CD4-positive, alpha-beta memory T cell (primary cell): ENCODE measurements at regions not wholly inside any gene's neighbourhood (a gene's known extent, or its start where the extent isn't known, plus 50 kb on each side); places are given as distances from the start of the nearest gene placed in this dataset.
A peak's percentile ranks its signal among the peaks of the same experiment; 100 is the strongest.

Source experiments
- CTCF ChIA-PET: fragments of 350-600 bp; sonication (Branson Sonifier 250); formaldehyde crosslinking; loops from one replicate; lab custom pipeline; 2021; ENCODE audit warnings: inconsistent platforms; ENCODE audit not compliant: partially characterized antibody; lab: Charles Lee
- POLR2A ChIA-PET: fragments of 350-600 bp; sonication (Branson Sonifier 250); formaldehyde crosslinking; loops from one replicate; lab custom pipeline; 2021; ENCODE audit not compliant: partially characterized antibody; lab: Charles Lee
- DNase-seq, 5 donors: peaks; one replicate each; pipeline versions ENCODE4 v3.0.0 to v3.0.0-alpha.2; 2020 to 2022; ENCODE audit warnings: mixed read lengths in 1 of 5
- H3K27ac ChIP-seq: one replicate; pipeline ENCODE4 v1.7.0; 2013; ENCODE audit warnings: low read depth, low read length
- H3K27me3 ChIP-seq: 2 replicates; pipeline ENCODE4 v1.7.0; 2013; ENCODE audit warnings: mild to moderate bottlenecking, low read length, moderate library complexity; ENCODE audit not compliant: insufficient read depth
- H3K36me3 ChIP-seq: 2 replicates; pipeline ENCODE4 v1.7.0; 2013; ENCODE audit warnings: mild to moderate bottlenecking, low read length, moderate library complexity; ENCODE audit not compliant: insufficient read depth
- H3K4me1 ChIP-seq: 2 replicates; pipeline ENCODE4 v1.7.0; 2013; ENCODE audit warnings: mild to moderate bottlenecking, low read length, moderate library complexity; ENCODE audit not compliant: insufficient read depth
- H3K4me3 ChIP-seq, 2 donors: one replicate each; pipeline ENCODE4 v1.7.0; 2013; ENCODE audit warnings: low read length in 2 of 2, mild to moderate bottlenecking in 1 of 2
- H3K9me3 ChIP-seq, 2 donors: one replicate each; pipeline ENCODE4 v1.7.0; 2013; ENCODE audit warnings: low read length in 2 of 2, control low read depth in 1 of 2; ENCODE audit not compliant: control insufficient read depth in 1 of 2
- H3K27ac Mint-ChIP-seq, 7 donors: one replicate each; pipeline ENCODE4 v1.8.0; 2020 to 2021; ENCODE audit warnings: mixed read lengths in 7 of 7, mild to moderate bottlenecking in 6 of 7, inconsistent platforms in 3 of 7, moderate library complexity in 3 of 7
- H3K27me3 Mint-ChIP-seq, 2 donors: one replicate each; pipeline ENCODE4 v1.8.0; 2020 to 2021; ENCODE audit warnings: mixed read lengths in 2 of 2
- H3K36me3 Mint-ChIP-seq, 2 donors: one replicate each; pipeline ENCODE4 v1.8.0; 2020 to 2021; ENCODE audit warnings: mixed read lengths in 2 of 2, inconsistent platforms in 1 of 2, mild to moderate bottlenecking in 1 of 2
- H3K4me1 Mint-ChIP-seq, 4 donors: one replicate each; pipeline ENCODE4 v1.8.0; 2020 to 2021; ENCODE audit warnings: mixed read lengths in 4 of 4, mild to moderate bottlenecking in 1 of 4
- H3K4me3 Mint-ChIP-seq, 8 donors: one replicate each; pipeline ENCODE4 v1.8.0; 2020 to 2021; ENCODE audit warnings: mixed read lengths in 8 of 8, mild to moderate bottlenecking in 7 of 8, moderate library complexity in 6 of 8, inconsistent platforms in 3 of 8
- H3K9me3 Mint-ChIP-seq, 8 donors: one replicate each; pipeline ENCODE4 v1.8.0; 2020 to 2021; ENCODE audit warnings: mixed read lengths in 8 of 8, mild to moderate bottlenecking in 5 of 8, inconsistent platforms in 3 of 8, moderate library complexity in 1 of 8
- intact Hi-C: fragments of 100-400 bp; cut with micrococcal nuclease; formaldehyde crosslinking; loops from one replicate; pipeline ENCODE4 v1.15.1; 2023

DNA sequence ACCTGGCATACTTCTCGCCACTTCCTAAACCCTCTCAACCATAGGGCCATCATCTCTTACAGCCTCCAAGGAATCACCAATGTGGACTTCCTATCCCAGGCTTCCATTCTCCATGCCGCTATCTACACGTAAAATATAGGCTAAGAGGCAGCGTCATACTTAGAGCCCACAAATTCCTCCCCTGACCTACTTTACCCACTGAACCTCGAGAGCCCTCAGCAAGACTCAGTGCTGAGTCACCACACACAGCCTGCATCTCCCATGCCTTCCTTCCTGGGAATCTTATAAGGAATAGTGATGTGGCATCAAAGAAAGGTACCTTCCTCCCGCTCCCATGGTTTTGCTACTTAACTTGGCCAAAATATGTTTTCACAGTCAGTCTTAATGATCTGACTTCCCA lies 435.6 kb upstream of the NFE2L3 start:
- H3K4me3 Mint-ChIP-seq, result no peak overlapping the region
- ChIA-PET CTCF (no interaction called here), POLR2A (no interaction called here)
- Histone ChIP-seq H3K9me3 (no peaks in the 10 kb centered on the region), H3K36me3 (no peaks in the 10 kb centered on the region), H3K27ac (no peak overlapping the region), H3K4me3 (no peak overlapping the region), H3K27me3 (no peaks in the 10 kb centered on the region), H3K4me1 (no peaks in the 10 kb centered on the region)
- no peaks in the 10 kb centered on the region for H3K4me1 Mint-ChIP-seq
- no peaks in the 10 kb centered on the region for H3K36me3 Mint-ChIP-seq
- H3K9me3 Mint-ChIP-seq, result no peaks in the 10 kb centered on the region
- intact Hi-C loops, result no loop called here
- H3K27me3 Mint-ChIP-seq, result peaks cover 16 to 24% of the 10 kb centered on the region in 2 donors
- H3K27ac Mint-ChIP-seq, result no peak overlapping the region
- DNase-seq, result no peak

DNA sequence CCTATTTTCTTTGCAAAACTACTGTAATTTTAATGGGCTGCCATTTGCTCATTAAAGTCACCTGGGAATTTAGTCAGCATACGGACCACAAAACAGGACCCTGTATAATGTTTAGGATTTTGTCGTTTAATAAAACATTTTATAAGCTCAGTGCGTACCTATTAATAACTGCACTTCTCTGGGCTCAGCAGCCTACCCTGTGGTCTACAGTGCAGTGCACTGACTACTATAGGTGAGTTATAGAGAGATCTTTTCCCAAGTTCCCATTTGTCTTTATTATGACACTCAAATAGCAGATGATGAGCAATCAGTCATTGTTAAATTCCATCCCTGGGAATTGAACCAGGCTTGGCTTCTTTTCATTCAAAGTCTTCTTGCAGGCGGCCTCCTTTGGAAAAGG lies 433.4 kb upstream of the NFE2L3 start:
- Histone ChIP-seq H3K27me3 (no peaks in the 10 kb centered on the region), H3K9me3 (no peaks in the 10 kb centered on the region), H3K4me1 (no peaks in the 10 kb centered on the region), H3K4me3 (no peak overlapping the region), H3K27ac (no peak overlapping the region), H3K36me3 (no peaks in the 10 kb centered on the region)
- POLR2A ChIA-PET, result no interaction called here
- no peak overlapping the region for H3K27ac Mint-ChIP-seq
- CTCF ChIA-PET, result no interaction called here
- H3K4me3 Mint-ChIP-seq, result no peak overlapping the region
- intact Hi-C loops, result no loop called here
- no peaks in the 10 kb centered on the region for H3K36me3 Mint-ChIP-seq
- H3K4me1 Mint-ChIP-seq, result no peaks in the 10 kb centered on the region
- H3K9me3 Mint-ChIP-seq, result no peaks in the 10 kb centered on the region
- H3K27me3 Mint-ChIP-seq, result peaks cover 16 to 24% of the 10 kb centered on the region in 2 donors
- DNase-seq, result no peak

DNA sequence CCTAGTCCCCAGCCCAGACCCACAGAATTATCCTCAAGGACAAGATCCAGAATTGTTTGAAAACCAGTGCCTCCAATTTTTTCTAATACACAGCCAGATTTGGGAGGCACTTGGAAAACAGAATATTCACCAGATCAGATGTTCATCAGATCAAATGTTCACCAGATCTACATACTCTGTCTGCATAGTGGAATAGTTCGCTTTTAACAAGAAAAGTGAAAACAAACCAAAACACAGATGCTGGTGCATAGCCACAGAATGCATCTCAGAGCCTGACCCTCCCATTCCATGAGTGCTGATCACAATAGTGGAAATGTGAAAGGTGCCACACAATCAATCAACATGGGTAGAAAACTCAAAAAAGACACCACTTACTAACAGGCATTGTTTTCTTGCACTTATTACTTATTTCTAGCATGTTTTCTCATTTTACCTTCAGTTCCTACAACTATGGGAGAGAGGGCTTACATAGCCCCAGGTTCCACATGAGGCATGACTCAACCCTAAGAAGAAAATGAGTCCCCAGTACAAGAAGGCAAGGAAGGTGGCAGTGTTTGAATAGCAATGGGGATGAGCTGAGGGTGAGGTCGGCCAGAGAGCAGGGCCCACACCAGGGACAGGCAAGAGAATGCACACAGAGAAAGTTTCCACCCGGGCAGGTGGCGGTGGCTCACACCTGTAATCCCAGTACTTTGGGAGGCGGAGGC lies 432.7 kb upstream of the NFE2L3 start:
- Mint-ChIP-seq H3K4me3 (no peak overlapping the region), H3K4me1 (no peaks in the 10 kb centered on the region), H3K27me3 (peaks cover 16 to 24% of the 10 kb centered on the region in 2 donors), H3K27ac (peak overlapping the region in 1 of 7 donors; percentile 62), H3K9me3 (peaks cover 0 to 1% (median 0%) of the 10 kb centered on the region in 8 donors), H3K36me3 (no peaks in the 10 kb centered on the region)
- intact Hi-C loops, result no loop called here
- H3K9me3 ChIP-seq, result no peaks in the 10 kb centered on the region
- no peak for DNase-seq
- H3K4me3 ChIP-seq, result no peak overlapping the region
- no peaks in the 10 kb centered on the region for H3K36me3 ChIP-seq
- H3K27me3 ChIP-seq, result no peaks in the 10 kb centered on the region
- ChIA-PET CTCF (no interaction called here), POLR2A (no interaction called here)
- H3K4me1 ChIP-seq, result no peaks in the 10 kb centered on the region
- H3K27ac ChIP-seq, result no peak overlapping the region

DNA sequence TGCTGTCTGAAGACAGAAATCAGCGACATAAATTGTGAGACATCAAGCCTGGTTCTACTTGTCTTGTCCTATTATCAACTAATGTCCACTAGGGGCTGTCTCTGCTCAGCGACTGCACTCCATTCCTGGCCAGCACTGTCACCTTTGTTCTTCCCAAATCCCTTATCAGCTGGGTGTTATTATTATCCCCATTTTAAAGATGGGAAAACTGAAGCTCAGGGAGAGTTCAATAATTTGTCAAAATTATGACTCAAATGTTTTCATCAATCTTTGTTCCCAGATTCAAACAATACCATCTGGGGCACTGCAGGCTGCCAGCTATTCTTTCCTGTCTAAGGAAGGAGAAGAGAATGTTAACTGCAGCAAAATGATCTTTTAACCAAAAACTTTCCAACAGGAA lies 431.6 kb upstream of the NFE2L3 start:
- Mint-ChIP-seq H3K27ac (no peak overlapping the region), H3K4me3 (no peak overlapping the region), H3K4me1 (no peaks in the 10 kb centered on the region), H3K9me3 (peaks cover 0 to 1% (median 0%) of the 10 kb centered on the region in 8 donors), H3K27me3 (peaks cover 13 to 14% of the 10 kb centered on the region in 2 donors), H3K36me3 (no peaks in the 10 kb centered on the region)
- intact Hi-C loops, result no loop called here
- Histone ChIP-seq H3K27ac (no peak overlapping the region), H3K9me3 (no peaks in the 10 kb centered on the region), H3K27me3 (no peaks in the 10 kb centered on the region), H3K4me3 (no peak overlapping the region), H3K36me3 (no peaks in the 10 kb centered on the region), H3K4me1 (no peaks in the 10 kb centered on the region)
- ChIA-PET POLR2A (no interaction called here), CTCF (no interaction called here)
- no peak for DNase-seq

DNA sequence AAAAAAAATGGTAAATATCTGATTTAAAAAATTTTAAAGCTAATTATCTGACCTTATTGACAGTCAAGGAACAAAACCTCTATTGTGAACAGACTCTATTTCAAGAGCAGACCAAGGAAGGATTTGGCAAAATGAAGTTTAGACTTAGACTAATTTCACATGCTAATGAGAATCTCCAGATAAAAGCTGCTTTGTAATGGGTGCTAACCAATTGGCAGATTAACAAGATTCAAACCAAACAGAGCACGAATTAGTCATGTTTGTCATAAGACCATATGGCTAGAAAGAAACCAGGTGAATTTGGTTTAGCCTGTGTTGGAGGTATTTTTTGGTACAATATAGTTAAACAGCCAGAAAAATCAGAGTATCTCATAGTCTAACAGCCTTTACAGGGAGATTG lies 429.1 kb upstream of the NFE2L3 start:
- Mint-ChIP-seq H3K4me3 (no peak overlapping the region), H3K9me3 (peaks cover 0 to 1% (median 0%) of the 10 kb centered on the region in 8 donors), H3K27ac (no peak overlapping the region), H3K27me3 (peaks cover 5% of the 10 kb centered on the region in 2 donors), H3K4me1 (no peaks in the 10 kb centered on the region), H3K36me3 (no peaks in the 10 kb centered on the region)
- no peak for DNase-seq
- Histone ChIP-seq H3K27me3 (no peaks in the 10 kb centered on the region), H3K4me3 (no peak overlapping the region), H3K36me3 (no peaks in the 10 kb centered on the region), H3K9me3 (no peaks in the 10 kb centered on the region), H3K4me1 (no peaks in the 10 kb centered on the region), H3K27ac (no peak overlapping the region)
- ChIA-PET POLR2A (no interaction called here), CTCF (no interaction called here)
- intact Hi-C loops, result no loop called here

DNA sequence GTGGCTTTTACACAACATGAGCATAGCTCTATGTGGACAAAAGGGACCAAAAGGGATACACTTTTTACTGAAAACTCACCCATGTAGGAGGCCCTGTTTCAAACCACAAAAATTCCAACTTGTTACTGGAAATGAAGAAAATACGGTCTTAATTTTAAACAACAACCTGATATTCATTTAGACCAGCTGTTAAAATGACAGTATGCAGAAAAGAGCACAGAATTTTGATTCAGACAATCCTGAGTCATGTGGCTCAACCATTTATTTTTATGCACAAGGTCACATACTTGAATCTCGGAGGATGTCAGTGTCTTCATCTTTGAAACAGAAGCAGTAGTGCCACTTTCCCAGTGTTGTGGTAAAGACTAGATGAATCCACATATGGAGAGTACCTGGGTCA lies 426.5 kb upstream of the NFE2L3 start:
- H3K27ac ChIP-seq, result no peak overlapping the region
- no peaks in the 10 kb centered on the region for H3K36me3 ChIP-seq
- Mint-ChIP-seq H3K9me3 (peaks cover 0 to 1% (median 0%) of the 10 kb centered on the region in 8 donors), H3K27ac (no peak overlapping the region), H3K4me3 (no peak overlapping the region), H3K4me1 (no peaks in the 10 kb centered on the region), H3K27me3 (peaks cover 0 to 2% of the 10 kb centered on the region in 2 donors), H3K36me3 (no peaks in the 10 kb centered on the region)
- no peaks in the 10 kb centered on the region for H3K4me1 ChIP-seq
- H3K27me3 ChIP-seq, result no peaks in the 10 kb centered on the region
- CTCF ChIA-PET, result no interaction called here
- no peak overlapping the region for H3K4me3 ChIP-seq
- H3K9me3 ChIP-seq, result no peaks in the 10 kb centered on the region
- POLR2A ChIA-PET, result no interaction called here
- DNase-seq, result no peak
- intact Hi-C loops, result no loop called here

DNA sequence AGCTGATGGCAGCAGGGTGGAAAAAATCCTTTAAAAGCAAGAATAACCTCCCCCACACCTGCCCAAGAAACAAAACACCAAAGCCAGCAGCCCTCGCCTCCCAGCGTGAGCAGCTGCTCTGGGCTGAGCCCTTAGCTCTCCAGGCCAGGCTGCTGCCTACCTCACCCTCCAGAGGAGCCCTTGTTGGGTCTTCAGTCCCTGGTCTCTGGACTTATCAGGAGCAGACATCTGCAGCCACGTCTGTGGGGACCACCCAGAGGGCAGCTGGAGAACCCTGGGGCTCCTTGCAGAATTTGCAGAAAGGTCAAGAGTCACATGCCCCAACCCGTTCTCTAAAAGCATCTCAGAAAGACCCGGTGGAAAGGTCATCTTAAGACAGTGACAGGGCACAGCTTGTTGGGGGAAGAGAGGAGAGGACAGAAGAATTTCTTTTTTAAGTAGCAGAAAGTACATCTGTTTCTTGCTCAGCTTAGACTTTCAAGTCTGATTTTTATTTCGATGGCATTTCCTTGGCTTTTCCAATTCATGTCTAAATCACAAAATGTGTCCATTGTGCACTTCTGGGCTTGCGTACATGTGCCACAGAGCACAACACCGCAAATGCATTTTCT lies 425.7 kb upstream of the NFE2L3 start:
- Histone ChIP-seq H3K4me3 (no peak overlapping the region), H3K36me3 (no peaks in the 10 kb centered on the region), H3K4me1 (no peaks in the 10 kb centered on the region), H3K27ac (no peak overlapping the region), H3K27me3 (no peaks in the 10 kb centered on the region), H3K9me3 (no peaks in the 10 kb centered on the region)
- Mint-ChIP-seq H3K4me1 (no peaks in the 10 kb centered on the region), H3K4me3 (no peak overlapping the region), H3K27me3 (peaks cover 0 to 2% of the 10 kb centered on the region in 2 donors), H3K27ac (no peak overlapping the region), H3K9me3 (peaks cover 0 to 1% (median 0%) of the 10 kb centered on the region in 8 donors), H3K36me3 (no peaks in the 10 kb centered on the region)
- POLR2A ChIA-PET, result no interaction called here
- CTCF ChIA-PET, result no interaction called here
- intact Hi-C loops, result no loop called here
- no peak for DNase-seq
